GM12875 (cell line): ENCODE measurements at regions not wholly inside any gene's neighbourhood (a gene's known extent, or its start where the extent isn't known, plus 50 kb on each side); places are given as distances from the start of the nearest gene placed in this dataset.

Experiments used
- H3K4me3 ChIP-seq: one replicate; pipeline ENCODE4 v1.5.1; 2011; ENCODE audit warnings: low read depth, low read length, control low read depth
- TF ChIP-seq, protein P1 (sequence below): IDR thresholded peaks from 2 replicates; pipeline ENCODE4 v1.5.1; 2011; ENCODE audit warnings: low read depth, mild to moderate bottlenecking, control low read depth, inconsistent platforms, low read length, moderate library complexity, borderline replicate concordance; ENCODE audit not compliant: insufficient read depth

DNA sequence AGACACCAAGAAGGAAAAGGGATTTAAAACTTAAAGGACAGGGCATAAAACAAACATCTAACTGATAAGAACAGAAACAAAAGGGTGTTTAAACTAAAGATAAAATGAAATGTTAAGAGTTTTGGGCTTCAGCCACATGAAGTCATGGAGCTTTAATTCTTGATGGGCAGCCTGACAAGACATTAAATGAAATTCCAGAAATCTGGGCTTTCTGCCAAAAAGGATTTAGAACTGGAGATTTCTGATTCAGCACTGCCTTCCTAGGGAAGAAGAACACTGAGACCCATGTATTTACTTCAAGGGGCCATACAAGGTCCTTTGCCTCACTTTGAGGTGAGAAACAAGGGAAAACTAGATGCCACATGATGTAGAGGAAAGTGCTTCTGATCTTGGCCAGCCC lies 355.9 kb upstream of the RAG2 start:
- no peak overlapping the region for H3K4me3 ChIP-seq
- TF ChIP-seq, protein P1, sequence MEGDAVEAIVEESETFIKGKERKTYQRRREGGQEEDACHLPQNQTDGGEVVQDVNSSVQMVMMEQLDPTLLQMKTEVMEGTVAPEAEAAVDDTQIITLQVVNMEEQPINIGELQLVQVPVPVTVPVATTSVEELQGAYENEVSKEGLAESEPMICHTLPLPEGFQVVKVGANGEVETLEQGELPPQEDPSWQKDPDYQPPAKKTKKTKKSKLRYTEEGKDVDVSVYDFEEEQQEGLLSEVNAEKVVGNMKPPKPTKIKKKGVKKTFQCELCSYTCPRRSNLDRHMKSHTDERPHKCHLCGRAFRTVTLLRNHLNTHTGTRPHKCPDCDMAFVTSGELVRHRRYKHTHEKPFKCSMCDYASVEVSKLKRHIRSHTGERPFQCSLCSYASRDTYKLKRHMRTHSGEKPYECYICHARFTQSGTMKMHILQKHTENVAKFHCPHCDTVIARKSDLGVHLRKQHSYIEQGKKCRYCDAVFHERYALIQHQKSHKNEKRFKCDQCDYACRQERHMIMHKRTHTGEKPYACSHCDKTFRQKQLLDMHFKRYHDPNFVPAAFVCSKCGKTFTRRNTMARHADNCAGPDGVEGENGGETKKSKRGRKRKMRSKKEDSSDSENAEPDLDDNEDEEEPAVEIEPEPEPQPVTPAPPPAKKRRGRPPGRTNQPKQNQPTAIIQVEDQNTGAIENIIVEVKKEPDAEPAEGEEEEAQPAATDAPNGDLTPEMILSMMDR: no peak

DNA sequence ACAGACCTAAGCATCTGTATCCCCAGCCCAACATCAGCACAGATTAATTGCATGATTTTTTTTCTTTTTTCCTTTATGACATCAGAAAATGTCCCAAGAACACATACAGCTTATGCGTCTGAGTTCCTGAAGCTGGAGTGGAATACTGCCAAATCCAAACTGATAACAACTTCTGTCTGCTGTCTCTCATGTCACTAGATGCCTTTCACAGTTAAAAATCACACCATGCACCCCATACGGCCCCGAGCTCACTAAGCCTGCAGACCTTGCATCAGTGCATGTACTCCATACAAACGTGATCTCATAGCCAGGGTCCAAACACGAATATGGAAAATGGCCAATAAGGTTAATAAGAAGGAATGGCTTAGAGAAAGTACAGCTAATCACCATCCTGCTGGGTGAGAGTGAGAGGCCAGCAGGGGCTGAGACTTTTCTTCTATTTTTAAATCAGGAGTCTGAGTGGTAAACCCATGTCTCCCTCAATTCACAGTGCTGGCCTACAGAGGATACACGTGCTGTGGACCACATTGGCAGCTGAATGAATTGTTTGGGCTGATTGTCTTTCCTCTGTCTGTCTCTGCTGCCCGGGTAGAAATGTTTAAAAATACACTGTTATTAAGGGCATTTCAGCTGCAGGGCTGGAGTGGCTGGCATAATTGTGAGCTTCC lies 350.6 kb upstream of the RAG2 start:
- H3K4me3 ChIP-seq: no peak overlapping the region
- TF ChIP-seq, protein P1: no peak

DNA sequence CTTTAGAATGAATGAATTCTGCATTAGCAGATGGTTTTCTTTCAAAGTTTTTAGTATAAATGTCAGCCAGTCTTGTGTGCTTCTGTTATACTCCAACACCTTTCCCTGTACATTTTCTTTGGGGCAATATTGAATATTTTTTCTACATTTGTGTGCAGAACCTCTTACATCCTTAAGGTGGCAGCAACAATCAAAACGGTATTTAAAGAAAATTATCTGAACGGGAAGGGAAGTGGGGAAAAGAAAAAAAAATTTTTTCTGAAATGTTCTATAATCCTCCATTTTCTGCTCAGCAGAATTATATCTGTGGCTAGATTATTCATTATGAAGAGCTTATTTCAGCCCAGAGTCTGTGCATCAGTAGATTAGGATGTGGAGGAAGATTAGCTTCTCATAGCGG lies 347.3 kb upstream of the RAG2 start:
- TF ChIP-seq, protein P1: peak; percentile 30; the same call in 1 of the 2 replicates
- no peak overlapping the region for H3K4me3 ChIP-seq

DNA sequence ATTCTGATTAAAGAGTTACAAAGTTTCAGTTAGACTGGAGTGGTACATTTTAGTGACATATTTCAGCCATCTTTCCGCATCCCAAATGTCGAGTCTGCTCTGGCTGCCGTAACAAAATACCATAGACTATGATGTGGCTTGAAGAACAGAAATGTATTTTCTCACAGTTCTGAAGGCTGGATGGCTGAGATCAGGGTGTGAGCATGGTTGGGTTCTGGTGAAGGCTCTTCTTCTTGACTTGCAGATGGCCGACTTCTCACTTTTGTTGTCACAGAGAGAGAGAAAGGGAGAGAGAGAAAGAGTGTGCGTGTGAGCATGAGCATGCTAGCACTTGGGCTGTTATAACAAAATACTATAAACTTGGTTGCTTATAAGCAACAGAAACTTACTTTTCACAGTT lies 335.4 kb upstream of the RAG2 start:
- no peak overlapping the region for H3K4me3 ChIP-seq
- TF ChIP-seq, protein P1: no peak

DNA sequence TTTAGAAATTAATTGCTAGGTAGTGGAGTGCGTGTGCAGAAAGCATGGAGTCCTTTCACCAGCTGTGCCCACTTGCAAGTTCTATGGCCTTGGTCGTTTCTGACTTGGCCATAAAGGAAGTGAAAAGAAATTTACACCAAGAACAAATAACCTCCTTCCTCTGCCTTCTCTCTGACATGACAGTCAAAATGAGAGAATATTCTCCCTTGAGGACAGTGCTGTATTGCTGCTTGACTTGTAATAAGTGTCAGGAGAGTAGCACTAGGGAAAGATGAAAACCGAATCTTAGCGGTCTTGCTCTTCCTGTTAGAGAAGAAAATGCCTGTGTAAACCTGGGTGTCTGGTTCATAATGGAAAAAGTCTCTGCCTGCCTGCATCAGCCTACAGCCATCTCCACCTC lies 333.1 kb upstream of the RAG2 start:
- TF ChIP-seq, protein P1: no peak
- no peak overlapping the region for H3K4me3 ChIP-seq

DNA sequence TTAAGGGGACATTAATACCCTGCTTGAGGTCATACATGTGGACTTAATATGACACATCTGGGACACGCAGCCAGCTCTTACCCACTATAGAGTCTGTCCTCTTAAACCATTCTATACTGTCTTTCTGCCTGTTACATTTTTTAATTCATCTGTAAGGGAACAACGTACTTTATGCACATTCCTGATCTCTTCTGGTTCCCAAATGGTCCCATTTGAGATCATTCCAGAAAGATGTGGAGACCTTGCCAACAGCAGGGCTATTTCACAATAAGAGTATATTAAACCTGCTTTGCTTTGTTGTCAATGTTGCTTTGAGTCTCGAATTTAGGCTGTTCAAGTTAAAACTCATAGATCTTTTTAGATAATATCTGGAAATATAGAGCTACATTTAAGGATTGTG lies 332.2 kb upstream of the RAG2 start:
- TF ChIP-seq, protein P1: no peak
- no peak overlapping the region for H3K4me3 ChIP-seq

DNA sequence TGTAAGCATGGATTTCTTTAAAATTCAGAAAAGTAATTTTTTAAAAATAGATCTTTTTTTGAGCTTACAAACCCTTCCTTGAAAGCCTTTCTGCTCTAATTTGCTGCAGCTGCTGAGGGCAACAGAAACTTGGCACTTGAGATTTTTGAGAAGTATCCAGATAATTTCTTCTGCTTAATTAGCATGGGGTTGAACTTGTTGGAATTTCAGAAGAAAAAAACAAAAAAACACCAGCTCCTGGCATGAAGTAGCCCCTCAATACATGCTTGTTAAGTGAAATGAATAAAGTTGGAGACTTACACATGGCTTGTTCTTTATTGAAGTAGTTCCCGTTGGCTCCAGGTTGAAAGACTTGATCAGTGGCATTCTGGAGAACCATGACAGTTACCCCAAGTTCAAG lies 331.4 kb upstream of the RAG2 start:
- TF ChIP-seq, protein P1: no peak

More for the DNA sequence above, 331.4 kb upstream of the RAG2 start:
- H3K4me3 ChIP-seq: no peak overlapping the region
